GM18511 (cell line): ENCODE measurements at regions not wholly inside any gene's neighbourhood (a gene's known extent, or its start where the extent isn't known, plus 50 kb on each side); places are given as distances from the start of the nearest gene placed in this dataset.

ENCODE experiments used
- ATAC-seq: cut with Tn5 transposase; IDR thresholded peaks from one replicate; pipeline ENCODE4 v1.9.1; 2021; ENCODE audit warnings: mild to moderate bottlenecking, moderate library complexity; ENCODE audit not compliant: unreplicated experiment

- no peak for ATAC-seq
These were observed 434.8 kb downstream of the LMO4 start for GRCh38 chr1:87763483-87763882.

DNA sequence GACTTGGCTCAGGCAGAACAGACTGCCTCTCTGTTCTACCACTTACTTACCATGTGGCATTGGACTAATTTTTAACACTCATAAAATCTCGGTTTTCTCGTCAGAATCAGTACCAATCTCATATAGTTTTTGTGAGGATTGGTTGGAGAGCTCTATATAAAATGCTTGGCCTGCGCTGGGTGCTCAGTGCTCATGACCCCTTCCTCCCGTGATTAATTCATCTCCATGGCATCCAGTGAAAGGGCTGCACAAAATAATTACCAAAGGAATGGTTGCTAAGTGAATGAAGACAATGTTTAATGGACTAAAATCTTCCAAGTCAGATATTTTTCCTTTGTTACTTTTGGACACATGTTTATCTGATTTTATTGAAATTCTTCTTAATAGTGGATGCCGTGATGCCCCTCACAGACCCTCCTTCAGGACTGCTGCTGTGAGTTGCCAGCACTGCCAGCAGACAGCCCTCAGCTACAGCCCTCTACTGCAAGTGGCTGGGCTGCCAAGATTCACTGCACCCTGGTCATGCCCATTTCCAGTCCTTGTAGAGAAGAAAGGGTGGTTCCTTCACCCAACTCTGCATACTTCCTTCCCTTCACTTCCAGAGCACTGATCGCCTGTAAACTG lies 436.5 kb downstream of the LMO4 start:
- ATAC-seq: no peak

GRCh38 chr1:87765681-87766070 lies 437.0 kb downstream of the LMO4 start:
- ATAC-seq: no peak

- no peak for ATAC-seq
These were observed 438.1 kb downstream of the LMO4 start for GRCh38 chr1:87766737-87767136.

- ATAC-seq: no peak
These were observed 450.2 kb downstream of the LMO4 start for GRCh38 chr1:87778896-87779295.

DNA sequence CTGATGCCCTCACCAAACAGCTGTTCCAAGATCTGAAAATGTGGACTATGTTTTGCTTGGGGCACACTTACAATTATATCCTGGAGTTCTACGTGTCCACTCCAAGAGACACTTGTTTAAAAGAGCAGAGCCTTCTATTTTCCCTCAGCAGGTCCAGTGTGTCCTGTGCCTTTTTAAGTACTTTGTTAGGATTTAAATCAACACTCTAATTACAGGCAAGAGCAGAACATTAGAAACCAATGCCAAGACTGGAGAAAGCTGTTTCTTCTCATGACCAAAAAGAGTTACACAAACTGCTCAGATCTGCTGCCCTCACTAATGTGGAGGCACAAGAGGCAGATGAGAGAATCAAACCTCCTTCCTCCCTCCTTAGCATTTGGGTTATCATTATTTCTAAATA lies 452.9 kb downstream of the LMO4 start:
- ATAC-seq: no peak

DNA sequence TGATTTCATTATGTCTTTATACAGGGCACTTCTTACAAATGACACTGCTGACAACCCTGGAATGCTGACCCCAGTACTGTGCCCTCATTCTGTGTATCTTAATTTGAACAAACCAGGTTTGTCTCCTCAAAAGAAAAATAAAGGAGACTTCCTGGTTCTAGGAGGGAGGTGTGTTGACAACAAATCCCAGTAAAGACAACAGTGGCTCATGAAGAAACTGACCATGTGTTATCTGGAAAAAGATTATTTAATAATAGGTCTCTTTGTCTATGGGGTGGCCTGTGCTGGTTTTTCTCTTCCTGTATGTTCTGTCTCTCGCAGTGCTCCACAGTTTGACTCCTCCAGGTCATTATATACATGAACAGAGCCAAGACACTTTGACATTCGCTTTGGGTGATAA lies 454.6 kb downstream of the LMO4 start:
- no peak for ATAC-seq

- no peak for ATAC-seq
These were observed 456.7 kb downstream of the LMO4 start for GRCh38 chr1:87785386-87785785.

DNA sequence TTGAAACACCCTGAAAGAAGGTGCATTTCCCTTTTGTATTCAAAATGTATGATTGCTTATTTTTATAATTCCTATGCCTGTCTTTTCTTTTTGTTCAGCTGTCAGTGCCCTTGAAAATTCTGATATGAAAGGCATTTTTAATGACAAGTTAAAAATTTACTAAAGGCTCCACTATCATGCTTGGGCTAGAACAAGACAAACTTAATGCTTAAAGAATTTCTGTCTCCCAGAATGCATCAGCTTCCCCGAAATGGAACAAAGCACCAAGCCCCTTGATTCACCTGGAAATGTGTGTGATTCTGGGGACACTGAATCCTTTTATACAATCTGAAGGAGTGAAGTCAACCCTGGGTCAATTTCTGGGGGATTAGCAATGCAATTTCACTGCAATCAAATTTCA lies 457.5 kb downstream of the LMO4 start:
- no peak for ATAC-seq

GRCh38 chr1:87786861-87787545 lies 458.3 kb downstream of the LMO4 start:
- no peak for ATAC-seq

- no peak for ATAC-seq
These were observed 458.9 kb downstream of the LMO4 start for GRCh38 chr1:87787551-87787950.

- no peak for ATAC-seq
These were observed 462.1 kb downstream of the LMO4 start for GRCh38 chr1:87790756-87791155.

GRCh38 chr1:87791931-87792740 lies 463.5 kb downstream of the LMO4 start:
- ATAC-seq: no peak

DNA sequence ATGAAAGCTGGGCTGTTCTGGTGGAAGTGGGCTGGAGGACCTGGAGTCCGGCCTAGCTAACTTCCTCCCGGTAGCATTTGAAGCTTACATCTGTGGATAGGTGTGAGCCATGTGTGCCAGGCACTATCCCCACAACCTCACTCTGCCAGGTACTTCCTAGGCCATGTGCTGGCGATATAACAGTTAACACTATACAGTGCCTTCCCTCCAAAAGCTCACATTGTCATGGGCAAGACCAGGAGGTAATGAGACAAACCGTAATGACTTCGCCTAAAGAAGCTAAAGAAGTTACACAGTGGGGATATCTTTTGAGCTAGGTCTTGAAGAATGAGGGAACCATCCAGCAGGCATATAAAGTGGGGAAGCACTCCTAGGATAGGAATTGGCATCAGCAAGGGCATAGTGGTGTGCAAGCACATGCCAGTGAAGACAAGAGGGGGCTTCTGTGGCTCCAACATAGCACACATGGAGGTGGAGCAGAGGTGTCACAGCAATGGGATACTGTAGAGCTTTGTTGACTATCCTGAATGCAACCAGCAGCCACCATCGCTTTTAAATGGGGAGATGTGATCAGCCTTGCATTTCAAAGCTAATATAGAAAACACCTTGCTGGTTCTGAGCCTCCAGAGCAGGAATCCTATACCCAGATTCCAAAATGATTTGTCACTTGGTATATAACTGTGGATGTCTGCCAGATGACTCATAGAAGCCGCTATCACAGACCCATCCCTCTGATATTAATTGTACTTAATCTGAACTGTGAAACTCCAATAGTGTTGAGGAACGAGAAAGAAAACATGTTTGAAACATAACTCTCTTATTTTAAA lies 466.3 kb downstream of the LMO4 start:
- ATAC-seq: no peak

GRCh38 chr1:87795615-87796337 lies 467.1 kb downstream of the LMO4 start:
- no peak for ATAC-seq

DNA sequence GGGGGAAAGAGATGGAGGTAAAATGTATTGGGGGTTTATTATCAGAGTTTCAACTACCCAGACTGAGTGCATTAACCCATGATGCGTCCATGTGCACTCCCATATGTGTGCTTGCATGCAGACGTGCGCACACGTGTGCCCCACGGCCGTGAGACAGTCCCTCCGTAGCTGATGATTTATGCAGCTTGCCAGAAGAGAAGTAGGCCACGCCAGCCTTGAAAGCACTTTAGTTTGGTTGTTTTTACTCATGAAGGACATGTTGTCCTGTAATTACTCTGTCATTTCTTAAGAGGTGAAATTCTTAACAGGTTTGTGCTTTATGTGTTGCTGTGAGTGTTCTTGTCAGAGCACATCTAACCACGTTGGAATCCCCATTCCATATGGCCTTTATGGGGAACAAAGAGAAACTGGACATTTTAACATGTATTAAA lies 467.8 kb downstream of the LMO4 start:
- ATAC-seq: no peak

GRCh38 chr1:87799451-87799850 lies 470.8 kb downstream of the LMO4 start:
- ATAC-seq: no peak

GRCh38 chr1:87800006-87800405 lies 471.3 kb downstream of the LMO4 start:
- no peak for ATAC-seq

DNA sequence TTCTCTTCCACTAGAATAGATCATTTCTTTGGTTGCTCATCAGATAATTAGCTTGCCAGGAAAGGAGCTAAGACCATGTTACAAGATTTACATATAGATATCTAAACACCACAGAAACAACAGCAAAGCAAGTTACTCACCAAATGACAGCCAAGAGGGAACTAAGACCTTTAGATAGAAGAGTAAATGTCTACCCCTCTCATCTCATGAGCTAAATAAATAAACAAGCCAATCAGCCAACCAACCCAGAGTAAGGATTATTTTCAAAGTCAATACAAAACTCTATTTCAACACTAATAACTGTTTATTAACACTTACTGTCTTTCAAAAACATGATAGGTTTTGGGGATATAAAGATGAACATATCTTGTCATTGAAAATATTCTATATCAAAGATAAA lies 474.7 kb downstream of the LMO4 start:
- no peak for ATAC-seq

DNA sequence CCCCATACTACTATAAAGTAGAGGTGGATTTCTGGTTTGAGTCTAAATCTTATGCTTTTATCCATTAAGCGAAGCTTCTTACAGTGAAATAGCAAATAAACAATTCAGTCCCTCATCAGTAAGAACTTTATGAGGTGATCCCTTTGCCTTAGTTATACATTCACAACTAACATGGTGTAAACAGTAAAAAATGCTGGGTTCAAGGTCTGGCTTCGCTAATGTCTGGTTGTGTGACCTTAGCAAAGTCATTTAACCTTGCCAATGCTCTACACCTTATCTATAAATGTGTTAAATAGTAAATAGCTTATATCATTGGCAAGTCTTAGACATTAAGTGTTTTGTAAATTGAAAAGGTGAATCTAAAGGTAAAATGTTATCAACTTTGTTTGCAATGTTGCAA lies 475.4 kb downstream of the LMO4 start:
- ATAC-seq: no peak
